Endothelial cell of umbilical vein (primary cell): ENCODE measurements at regions not wholly inside any gene's neighbourhood (a gene's known extent, or its start where the extent isn't known, plus 50 kb on each side); places are given as distances from the start of the nearest gene placed in this dataset.

ENCODE experiments used
- BruUV-seq: library from RNA; stranded (reverse); fragments of 400-500 nt; replicated peaks from 2 replicates; lab custom pipeline; 2021; lab: Mats Ljungman, UMichigan
- CTCF ChIA-PET: fragments of 300-600, 350-600 bp; sonication (Branson Sonifier 250); formaldehyde crosslinking; loops from one replicate; lab custom pipeline; 2021; ENCODE audit warnings: antibody characterized with exemption, inconsistent platforms; lab: Charles Lee
- POLR2A ChIA-PET: fragments of 300-600, 350-600 bp; sonication (Branson Sonifier 250); formaldehyde crosslinking; loops from one replicate; lab custom pipeline; 2021; ENCODE audit warnings: antibody characterized with exemption, inconsistent platforms; lab: Charles Lee
- DNase-seq: peaks from one replicate; pipeline ENCODE4 v3.0.0-alpha.2; 2011; ENCODE audit warnings: low read depth, low spot score
- FAIRE-seq: peaks from 2 replicates; lab custom pipeline; 2011; peaks lifted over from hg19 to GRCh38; lab: Jason Lieb, UNC
- H2AFZ ChIP-seq: 2 replicates; pipeline ENCODE4 v1.6.0; 2012; ENCODE audit warnings: low read depth, low read length, control low read depth, inconsistent platforms
- H3K27ac ChIP-seq: 2 replicates; pipeline ENCODE4 v1.5.1; 2011; ENCODE audit warnings: low read depth, mild to moderate bottlenecking, control low read depth, low read length, moderate library complexity; ENCODE audit not compliant: insufficient read depth
- H3K27me3 ChIP-seq, 2 experiments: 2 replicates each; pipeline versions ENCODE4 v1.6.0 to v1.6.1; 2011; ENCODE audit warnings: low read length in 2 of 2, mixed read lengths in 1 of 2; ENCODE audit not compliant: control insufficient read depth in 2 of 2, insufficient read depth in 2 of 2
- H3K36me3 ChIP-seq, 2 experiments: 2 replicates in 1 of 2; 3 replicates in 1 of 2; pipeline ENCODE4 v1.5.1; 2011; ENCODE audit warnings: low read length in 2 of 2, mild to moderate bottlenecking in 1 of 2, moderate library complexity in 1 of 2; ENCODE audit not compliant: control insufficient read depth in 2 of 2, insufficient read depth in 2 of 2; ENCODE audit errors: extremely low read depth in 1 of 2
- H3K4me1 ChIP-seq: 3 replicates; pipeline ENCODE4 v1.5.1; 2011; ENCODE audit warnings: mild to moderate bottlenecking, low read length; ENCODE audit not compliant: control insufficient read depth, insufficient read depth; ENCODE audit errors: extremely low read depth
- H3K4me2 ChIP-seq: 2 replicates; pipeline ENCODE4 v1.6.1; 2011; ENCODE audit warnings: low read length, control low read depth, mixed read lengths; ENCODE audit not compliant: insufficient read depth
- H3K4me3 ChIP-seq, 3 experiments: fragments of 200-600 bp in 1 of 3; sonication (generic), shearing (Covaris generic) in 1 of 3; replicated peaks in 1 of 3; 2 replicates each; pipeline ENCODE4 v1.5.1; 2011 to 2016; ENCODE audit warnings: control low read depth in 3 of 3, low read length in 3 of 3, mild to moderate bottlenecking in 2 of 3, inconsistent platforms in 1 of 3, low read depth in 1 of 3, moderate library complexity in 1 of 3; ENCODE audit not compliant: insufficient read depth in 1 of 3
- H3K79me2 ChIP-seq: 2 replicates; pipeline ENCODE4 v1.6.0; 2012; ENCODE audit warnings: low read length, inconsistent platforms; ENCODE audit not compliant: control insufficient read depth, insufficient read depth
- H3K9ac ChIP-seq: replicated peaks from 2 replicates; pipeline ENCODE3; 2011; ENCODE audit warnings: low read length, control low read depth; ENCODE audit not compliant: insufficient read depth; ENCODE audit errors: extremely low read depth
- H3K9me1 ChIP-seq: replicated peaks from 3 replicates; pipeline ENCODE4 v1.6.0; 2011; ENCODE audit warnings: mild to moderate bottlenecking, low read length; ENCODE audit not compliant: control insufficient read depth, insufficient read depth; ENCODE audit errors: extremely low read depth
- H3K9me3 ChIP-seq: replicated peaks from 2 replicates; pipeline ENCODE4 v1.5.1; 2012; ENCODE audit warnings: low read length, inconsistent platforms; ENCODE audit not compliant: control insufficient read depth, insufficient read depth
- H4K20me1 ChIP-seq: replicated peaks from 2 replicates; pipeline ENCODE3; 2011; ENCODE audit warnings: mild to moderate bottlenecking, low read length; ENCODE audit not compliant: control insufficient read depth, insufficient read depth; ENCODE audit errors: extremely low read depth
- CTCF ChIP-seq, 2 donors: IDR thresholded peaks; 1 replicate in 1 of 2; 2 replicates in 1 of 2; pipeline ENCODE4 v1.5.1; 2011; ENCODE audit warnings: low read length in 2 of 2, mild to moderate bottlenecking in 2 of 2, moderate library complexity in 2 of 2, control low read depth in 1 of 2, inconsistent platforms in 1 of 2, low read depth in 1 of 2; ENCODE audit not compliant: insufficient read depth in 1 of 2; ENCODE audit errors: extremely low read depth in 1 of 2
- FOS ChIP-seq: IDR thresholded peaks from 2 replicates; pipeline ENCODE4 v1.6.1; 2011; ENCODE audit warnings: mild to moderate bottlenecking, low read length, moderate library complexity, borderline replicate concordance; ENCODE audit not compliant: insufficient read depth
- MYC ChIP-seq: IDR thresholded peaks from one replicate; pipeline ENCODE4 v1.6.1; 2011; ENCODE audit warnings: mild to moderate bottlenecking, low read depth, low read length
- POLR2A ChIP-seq: IDR thresholded peaks from 2 replicates; pipeline ENCODE4 v1.6.1; 2012; ENCODE audit warnings: low read depth, mild to moderate bottlenecking, control low read depth, low read length
- POLR2AphosphoS5 ChIP-seq: IDR thresholded peaks from 2 replicates; pipeline ENCODE4 v1.6.1; 2012; ENCODE audit warnings: low read depth, mild to moderate bottlenecking, control low read depth, low read length, moderate library complexity; ENCODE audit not compliant: insufficient read depth
- dilution Hi-C: fragments of 300-500 bp; cut with MboI; formaldehyde crosslinking; loops from one replicate; pipeline ENCODE4 v1.15.0; 2019; ENCODE audit warnings: low sequenced_read_pairs; ENCODE audit not compliant: extremely low pct_ligation_motif_present
- intact Hi-C: fragments of 100-400 bp; cut with micrococcal nuclease; formaldehyde crosslinking; loops from one replicate; pipeline ENCODE4 v1.10.0; 2022
- TF ChIP-seq, protein P1 (sequence below): IDR thresholded peaks from 2 replicates; pipeline ENCODE4 v1.6.1; 2011; ENCODE audit not compliant: insufficient read depth, insufficient read length

DNA sequence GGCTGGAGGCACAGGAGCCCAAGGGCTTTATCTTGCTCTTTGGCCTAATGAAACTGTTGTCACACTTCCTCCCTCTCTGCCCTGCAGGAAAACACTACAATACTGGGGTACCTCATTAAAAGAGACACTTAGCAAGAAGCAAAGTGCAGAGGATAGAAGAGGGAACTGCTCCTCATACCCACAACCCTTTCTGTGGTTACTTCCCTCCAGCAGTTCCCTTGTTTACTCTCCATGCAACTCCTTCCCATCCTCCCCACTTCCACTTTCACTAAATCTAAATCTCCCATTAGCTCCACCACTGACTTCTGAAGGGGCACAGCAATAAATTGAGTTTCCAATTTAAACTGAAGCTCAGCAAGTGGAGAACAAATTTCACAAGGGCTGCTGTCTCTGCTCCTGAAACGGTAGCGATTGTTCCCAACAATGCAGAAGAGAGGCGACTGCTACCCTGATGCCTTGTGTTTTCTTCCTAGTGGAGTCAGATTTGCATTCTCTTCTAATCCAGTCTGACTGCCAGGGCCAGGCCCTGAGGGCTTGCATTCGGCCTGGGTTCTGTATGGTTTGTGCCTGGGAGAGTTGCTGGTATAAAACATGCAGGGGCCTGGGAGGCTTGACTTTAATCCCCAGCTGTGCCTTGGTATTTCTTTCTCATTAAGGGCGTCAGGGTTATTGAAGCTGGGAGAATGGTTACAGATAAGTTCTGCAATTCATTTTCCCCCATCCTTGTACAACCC is 454.7 kb downstream of the TFAP2B start:
- dilution Hi-C loops (no loop called here), intact Hi-C loops (no loop called here)
- H3K27me3 ChIP-seq: no peaks in the 10 kb centered on the region
- no peaks in the 10 kb centered on the region for H3K4me1 ChIP-seq
- DNase-seq: no peak
- no peak overlapping the region for H3K4me3 ChIP-seq
- H3K79me2 ChIP-seq: no peaks in the 10 kb centered on the region
- no peak overlapping the region for H3K9ac ChIP-seq
- no peaks in the 10 kb centered on the region for H3K9me1 ChIP-seq
- POLR2A ChIA-PET: no interaction called here
- H3K4me2 ChIP-seq: no peak overlapping the region
- peaks cover 4% of the 10 kb centered on the region for H3K9me3 ChIP-seq
- no peaks in the 10 kb centered on the region for H4K20me1 ChIP-seq
- no peaks in the 10 kb centered on the region for H3K36me3 ChIP-seq
- no peak overlapping the region for H3K27ac ChIP-seq
- H2AFZ ChIP-seq: no peak overlapping the region
- BruUV-seq: no TSS peak
- FAIRE-seq: no peak
- CTCF ChIA-PET: no interaction called here
- TF ChIP-seq, protein P1, sequence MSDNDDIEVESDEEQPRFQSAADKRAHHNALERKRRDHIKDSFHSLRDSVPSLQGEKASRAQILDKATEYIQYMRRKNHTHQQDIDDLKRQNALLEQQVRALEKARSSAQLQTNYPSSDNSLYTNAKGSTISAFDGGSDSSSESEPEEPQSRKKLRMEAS: no peak
- TF ChIP-seq POLR2AphosphoS5 (no peak), FOS (no peak), MYC (no peak), POLR2A (no peak), CTCF (IDR thresholded peaks at IDR 0.05; ENCODE audit: extremely low read depth in 1 of 2, insufficient read depth in 1 of 2, low read depth in 1 of 2, low read length in 2 of 2) (no peak)
